Stromal cell of bone marrow (primary cell): ENCODE measurements at regions not wholly inside any gene's neighbourhood (a gene's known extent, or its start where the extent isn't known, plus 50 kb on each side); places are given as distances from the start of the nearest gene placed in this dataset.

Source experiments
- DNase-seq: peaks from one replicate; pipeline ENCODE4 v3.0.0-alpha.2; 2012; ENCODE audit warnings: low read depth

DNA sequence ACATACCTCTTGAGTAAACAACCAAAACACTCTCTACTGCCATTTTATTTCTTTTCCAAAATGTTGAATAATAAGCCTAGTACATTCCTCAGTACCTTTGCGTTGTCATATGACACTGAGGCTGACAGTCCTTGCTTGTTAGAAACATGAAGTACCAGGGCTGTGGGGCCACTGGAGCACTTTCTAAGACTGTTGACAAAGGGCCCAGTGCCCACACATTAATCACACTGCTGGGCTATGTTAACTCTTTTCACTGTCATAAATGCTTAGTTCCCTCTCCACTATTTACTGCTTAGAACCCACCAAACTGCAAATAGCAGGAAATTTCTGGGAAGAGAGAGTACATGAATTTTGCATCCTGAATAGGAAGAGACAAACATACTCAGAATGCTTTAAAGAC, 57.1 kb downstream of the FAM47B start:
- no peak for DNase-seq

DNA sequence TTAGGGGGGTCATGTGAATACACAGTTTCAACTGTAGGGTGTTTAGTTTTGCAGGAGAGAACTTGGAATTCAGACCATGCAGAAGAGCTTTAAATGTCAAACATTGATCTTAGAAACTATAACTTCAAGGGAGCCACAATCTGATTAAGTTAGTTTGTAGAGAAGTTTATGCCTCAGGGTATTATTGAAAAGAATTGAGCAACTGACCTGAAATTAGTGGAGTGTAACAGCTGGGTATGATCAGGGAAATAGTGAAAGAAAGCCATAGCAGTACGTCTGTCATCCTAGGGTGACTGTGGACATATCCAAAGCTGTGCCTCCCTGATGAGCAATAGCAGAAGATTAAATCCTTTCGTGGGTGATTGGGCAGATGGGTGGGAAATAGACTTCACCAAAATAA, 63.8 kb downstream of the FAM47B start:
- DNase-seq, result no peak

DNA sequence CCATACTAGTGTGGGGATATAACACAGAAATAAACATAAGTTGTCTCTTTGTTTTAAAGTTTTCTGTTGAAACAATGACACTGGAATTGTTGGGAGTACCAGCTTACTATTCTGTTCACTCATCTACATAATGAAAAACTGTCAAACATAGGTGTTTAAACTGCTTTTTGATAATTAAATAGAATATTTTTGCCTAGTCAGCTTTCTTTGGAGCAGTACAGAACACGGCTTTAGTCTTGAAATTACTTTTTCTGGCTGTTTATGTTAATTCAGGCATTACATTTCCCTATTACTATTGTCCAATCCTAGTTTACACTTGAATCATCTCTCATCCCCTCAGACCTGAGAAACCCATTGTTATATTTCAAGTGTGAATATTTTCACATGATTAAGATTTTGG, 73.0 kb downstream of the FAM47B start:
- no peak for DNase-seq

DNA sequence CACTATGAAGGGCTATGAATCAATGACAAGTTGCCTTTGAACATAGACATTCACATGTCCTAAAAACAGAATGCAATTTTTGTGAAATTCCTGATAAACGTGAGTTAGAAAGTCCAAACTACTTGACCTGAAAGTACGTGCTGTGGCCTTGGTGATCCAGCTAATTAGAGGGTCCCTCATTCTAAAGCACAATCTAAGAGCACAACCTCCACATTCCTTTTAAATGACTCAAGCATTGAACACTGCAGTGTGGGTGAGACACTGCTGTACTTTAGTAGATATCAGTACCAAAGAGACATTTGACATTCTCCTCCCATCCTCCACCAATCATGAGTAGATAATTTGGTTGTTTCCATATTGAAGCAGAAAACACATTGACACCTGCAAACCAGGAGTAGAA, 73.5 kb downstream of the FAM47B start:
- DNase-seq, result no peak

DNA sequence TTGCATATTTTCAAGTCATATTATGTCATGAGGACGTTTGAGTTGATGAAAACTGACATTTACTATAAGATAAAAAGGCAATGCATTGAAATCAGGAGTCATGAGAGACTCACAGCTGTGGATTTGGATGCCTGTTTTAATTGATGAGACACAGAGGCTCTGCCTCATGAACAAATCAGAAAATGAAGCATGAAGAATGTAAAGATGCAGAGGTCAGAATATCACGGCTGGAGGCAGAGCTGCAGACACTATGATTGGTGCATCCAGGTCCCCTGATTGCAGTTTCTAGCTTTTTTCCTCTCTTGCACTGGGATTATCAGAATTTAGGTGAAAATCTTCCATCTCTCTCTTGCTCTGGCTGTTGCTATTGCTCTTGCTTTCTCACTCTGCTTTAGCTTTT, 74.7 kb downstream of the FAM47B start:
- DNase-seq, result no peak

DNA sequence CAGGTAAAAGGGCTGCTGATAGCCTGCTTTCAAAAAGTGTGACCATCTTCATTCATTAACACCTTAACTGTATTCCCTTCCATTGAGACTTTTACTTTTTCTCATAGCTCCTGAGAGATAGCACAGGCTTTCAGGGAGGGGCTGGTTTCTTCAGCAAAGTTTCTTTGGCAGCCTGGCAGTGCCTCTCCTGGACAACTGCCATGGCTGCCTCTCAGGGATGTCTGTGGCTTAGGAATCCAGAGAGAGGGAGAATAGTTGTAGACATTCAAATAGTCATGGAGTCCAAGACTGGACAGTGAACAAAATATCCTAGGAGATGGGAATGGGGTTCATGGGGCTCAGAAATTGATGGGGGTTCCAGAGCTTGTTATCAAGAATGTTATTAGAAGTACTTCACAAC, 81.1 kb downstream of the FAM47B start:
- DNase-seq, result no peak

DNA sequence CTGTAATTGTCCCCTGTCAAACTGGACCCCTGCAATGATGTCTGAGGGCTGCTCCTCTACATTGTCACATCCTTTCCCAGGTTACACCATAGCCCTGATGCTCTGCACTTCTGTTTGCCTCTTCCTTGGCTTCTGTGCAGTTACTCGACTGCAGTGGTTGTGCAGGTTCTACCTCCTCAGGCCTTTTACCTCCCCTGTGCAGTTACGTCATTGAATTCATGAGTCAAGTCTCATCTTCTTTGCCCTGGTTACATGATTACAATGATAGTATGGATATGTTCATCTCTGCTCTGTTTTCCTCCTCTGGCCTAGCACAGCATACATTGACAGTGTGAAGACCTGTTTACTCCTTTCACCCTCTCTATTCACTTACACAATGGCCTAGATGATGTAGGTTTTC, 83.2 kb downstream of the FAM47B start:
- DNase-seq, result no peak

DNA sequence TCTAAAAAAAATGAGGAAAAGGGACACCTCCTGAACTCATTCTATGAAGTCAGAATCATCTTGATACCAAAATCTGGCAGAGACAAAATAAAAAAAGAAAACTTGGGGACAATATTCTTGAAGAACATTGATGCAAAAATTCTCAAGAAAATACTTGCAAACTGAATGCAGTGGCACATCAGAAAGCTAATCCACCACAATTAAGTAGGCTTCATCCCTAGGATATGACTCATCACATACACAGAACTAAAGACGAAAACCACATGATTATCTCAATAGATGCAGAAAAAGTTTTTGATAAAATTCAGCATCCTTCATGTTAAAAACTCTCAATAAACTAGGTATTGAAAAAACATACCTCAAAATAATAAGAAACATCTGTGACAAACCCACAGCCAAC, 98.3 kb downstream of the FAM47B start:
- no peak for DNase-seq

DNA sequence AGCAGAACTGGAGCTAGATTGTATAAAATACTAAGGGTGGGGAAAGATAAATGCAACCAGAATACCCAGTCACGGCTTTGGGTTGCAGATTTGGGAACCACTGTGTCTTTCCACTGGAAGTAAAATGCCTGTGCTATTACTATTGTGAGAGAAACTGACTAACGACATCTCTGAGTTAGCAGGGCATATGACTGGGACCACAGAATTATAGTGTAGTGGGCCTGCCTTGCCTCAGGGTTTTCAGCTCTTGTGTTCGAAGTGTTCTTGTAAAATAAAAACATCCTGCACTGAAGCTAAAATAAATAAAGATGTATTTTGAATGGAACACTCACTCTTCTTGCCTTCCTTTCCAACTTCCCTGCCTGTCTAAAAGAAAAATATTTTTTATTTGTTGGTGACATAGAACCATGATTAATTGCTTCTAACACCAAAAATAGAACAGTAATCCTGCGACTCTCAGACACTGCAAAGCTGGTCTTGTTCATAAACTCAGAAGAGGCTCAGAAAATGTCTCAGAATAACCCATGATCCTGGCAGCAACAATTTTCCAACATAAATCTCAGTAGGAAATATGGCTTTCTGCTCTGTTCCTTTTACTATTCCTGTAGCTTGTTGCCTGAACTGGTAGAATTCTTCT, 104.2 kb downstream of the FAM47B start:
- no peak for DNase-seq

DNA sequence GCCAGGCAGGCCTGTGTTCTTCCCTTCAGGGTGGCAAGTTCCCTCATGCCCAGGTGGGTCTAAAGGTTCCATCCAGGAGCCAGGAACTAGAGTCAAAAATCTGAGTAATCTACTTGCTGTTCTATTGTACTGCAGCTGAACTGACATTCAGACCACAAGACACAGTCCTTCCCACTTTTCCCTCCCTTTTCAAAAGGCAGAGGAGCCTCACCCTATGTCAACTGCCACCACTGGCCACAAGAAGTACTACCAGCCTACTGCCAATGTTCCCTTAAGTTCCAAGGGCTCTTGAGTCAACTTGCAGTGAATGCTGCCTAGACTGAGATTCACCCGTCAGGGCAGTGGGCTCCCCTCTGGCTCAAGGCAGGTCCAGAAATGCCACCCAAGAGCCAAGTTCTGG, 133.5 kb downstream of the FAM47B start:
- no peak for DNase-seq

DNA sequence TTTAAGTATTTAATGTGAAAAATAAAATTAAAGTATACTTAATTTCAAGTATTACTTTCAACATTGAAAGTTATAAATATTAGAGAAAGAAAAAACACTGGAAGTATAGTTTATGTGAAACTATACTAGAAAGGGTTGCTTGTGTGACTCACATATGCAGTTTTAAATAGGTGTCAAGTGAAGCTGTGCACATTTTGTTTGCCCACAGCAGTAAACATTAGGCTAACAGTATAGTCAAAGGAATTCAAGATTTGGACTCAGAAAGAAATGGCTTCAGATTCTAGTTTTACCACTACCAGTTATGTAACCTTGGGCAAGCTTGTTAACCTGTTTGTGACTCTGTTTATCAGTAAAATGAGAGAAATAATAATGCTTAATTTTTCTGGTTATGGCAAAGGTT, 148.2 kb downstream of the FAM47B start:
- no peak for DNase-seq

DNA sequence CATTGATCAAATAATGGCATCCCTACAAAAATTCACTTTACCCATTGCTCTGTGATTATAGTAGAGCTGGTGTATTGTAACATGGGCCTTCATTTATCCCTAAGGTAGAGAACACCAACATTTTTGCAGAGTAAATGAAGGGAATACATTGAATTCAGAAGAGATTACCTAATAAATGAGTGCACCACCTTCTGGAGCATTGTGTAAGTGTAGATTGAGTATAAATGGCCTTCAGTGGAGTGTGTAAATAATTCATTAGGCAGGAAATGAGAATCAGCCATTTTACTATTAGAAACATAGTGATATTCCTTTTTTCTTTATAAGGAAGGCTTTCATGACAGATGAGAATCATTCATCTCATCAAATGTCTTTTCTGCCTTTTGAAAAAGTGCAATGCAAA, 155.8 kb downstream of the FAM47B start:
- DNase-seq, result no peak

DNA sequence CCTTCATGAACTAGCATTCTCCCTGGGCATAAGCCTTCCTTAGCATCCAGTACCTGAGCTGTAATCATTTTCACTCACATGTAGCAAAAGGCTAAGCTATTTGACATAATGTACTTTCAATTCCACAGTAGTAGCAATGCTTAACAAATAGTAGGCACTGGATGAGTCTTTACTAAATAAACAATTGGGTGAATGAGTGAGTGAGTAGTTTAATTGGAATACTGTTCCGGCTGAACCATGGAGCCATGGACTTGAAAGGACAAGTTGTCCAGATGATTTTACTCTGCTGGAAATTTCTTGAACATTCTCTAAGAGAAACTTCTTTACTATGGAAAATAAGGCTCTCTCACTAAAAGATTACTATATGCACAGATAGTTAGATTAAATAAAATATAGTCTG, 159.3 kb downstream of the FAM47B start:
- no peak for DNase-seq

DNA sequence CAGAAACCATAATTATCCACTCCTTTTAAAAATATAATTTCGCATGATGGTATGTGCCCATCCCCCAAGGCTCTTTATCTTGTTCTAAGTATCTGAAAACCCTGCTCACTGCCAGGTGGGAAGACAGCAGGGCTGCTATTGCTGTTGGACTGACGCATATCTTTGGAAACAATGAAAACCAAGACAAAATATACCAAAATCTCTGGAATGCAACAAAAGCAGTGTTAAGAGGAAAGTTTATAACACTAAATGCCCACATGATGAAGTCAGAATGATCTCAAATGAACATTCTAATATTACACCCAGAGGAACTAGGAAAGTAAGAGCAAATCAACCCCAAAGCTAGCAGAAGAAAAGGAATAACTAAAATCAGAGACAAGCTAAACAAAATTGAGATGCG, 162.0 kb downstream of the FAM47B start:
- no peak for DNase-seq

DNA sequence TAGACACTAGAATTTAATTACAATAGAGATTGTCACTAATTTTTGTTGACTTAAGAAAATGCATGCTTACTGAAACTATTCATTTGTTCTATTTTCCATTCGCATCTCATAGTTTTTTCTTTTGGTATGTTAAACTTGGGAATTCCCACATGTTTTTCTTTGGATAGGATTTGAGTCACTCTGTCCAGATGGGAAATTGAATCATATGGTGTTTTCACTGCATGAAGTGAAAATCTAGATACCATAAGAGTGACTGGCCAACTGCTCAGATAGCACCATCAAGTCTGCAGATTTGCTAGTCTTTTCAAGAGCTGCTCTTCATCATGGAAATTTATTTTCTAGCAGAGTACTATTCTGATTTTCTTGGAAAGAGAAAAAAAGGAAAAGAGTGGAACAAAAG, 172.6 kb downstream of the FAM47B start:
- DNase-seq, result peak; percentile 68

DNA sequence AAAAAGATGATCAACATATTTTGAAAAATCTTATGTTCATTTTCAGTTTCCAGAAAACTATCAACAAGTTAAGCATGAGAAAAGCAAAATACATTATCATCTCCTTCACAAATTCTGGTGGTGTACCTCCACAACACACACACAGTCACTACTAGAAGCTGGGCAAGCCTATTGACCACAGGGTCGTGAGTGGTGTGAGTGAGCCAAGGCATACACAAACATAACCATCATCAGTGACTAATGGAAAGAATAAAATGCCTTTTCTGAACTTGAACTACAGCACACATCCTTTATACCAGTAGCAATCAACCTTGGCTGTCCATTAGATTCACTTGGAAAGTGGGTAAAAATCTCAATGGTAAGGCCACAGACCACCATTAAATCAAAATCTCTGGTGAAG, 180.2 kb downstream of the FAM47B start:
- peak; percentile 38 for DNase-seq

DNA sequence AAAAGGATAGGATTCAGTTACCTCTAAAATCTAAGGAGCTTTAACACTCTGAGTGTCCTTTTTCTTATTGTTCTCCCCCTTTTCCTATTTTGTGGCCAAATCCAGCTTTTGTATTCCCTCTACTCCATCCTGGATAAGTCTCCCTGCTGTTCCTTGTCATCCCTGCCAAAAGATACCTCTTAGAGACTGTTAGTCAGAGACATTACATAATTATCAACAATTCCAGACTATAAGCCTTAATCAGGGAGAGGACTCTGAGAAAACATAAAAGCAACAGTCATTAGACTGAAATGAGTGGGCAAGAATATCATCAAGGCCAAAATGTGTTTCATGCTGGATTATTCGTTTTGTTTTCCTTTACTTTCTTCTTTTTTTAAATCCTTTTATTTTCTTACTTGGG, 206.9 kb downstream of the FAM47B start:
- no peak for DNase-seq

DNA sequence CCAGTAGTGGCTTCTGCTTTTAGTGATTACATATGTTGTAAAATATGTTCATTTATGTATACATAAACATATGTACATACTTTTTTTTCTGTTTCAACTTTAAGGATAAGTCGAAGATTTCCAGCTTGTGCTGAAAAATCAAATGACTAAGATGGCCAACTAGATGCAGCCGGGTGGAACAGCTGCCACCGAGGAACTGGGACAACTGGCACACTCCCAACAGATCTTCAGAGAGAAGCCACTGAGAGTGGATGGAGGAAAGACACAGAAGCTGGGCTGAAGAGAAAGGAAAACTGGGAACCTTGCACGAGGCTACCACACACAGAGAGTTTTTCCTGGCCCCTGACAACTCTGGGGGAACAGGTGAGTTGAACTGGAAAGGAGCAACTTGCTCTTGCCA, 207.5 kb downstream of the FAM47B start:
- no peak for DNase-seq

DNA sequence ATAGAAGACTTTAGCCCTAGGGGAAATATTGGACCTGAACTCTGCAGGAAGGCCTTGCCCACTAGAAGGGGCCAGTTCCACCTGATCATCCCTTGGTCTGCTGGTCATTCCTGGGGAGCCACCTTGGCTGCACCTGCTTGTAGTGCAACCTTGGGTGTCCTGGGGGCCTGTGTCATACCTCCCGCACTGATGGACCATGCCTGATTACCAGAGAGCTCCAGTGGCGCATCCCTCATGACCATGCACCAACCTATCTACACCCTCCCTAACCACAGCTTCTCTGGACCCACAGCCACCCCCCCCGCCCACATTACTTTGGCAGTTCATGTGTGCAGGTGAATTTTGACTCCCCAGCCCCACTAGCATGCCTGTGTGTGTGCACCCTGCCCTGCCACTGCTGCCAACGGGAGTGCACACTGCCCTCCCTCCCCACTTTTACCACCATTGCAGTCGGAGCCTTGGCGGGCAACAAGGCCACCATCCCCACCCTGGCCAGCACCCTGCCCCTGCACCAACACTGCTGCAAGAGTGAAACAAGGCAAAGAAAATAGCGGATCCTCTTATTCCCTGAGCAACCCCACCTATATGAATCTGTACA, 208.1 kb downstream of the FAM47B start:
- no peak for DNase-seq

DNA sequence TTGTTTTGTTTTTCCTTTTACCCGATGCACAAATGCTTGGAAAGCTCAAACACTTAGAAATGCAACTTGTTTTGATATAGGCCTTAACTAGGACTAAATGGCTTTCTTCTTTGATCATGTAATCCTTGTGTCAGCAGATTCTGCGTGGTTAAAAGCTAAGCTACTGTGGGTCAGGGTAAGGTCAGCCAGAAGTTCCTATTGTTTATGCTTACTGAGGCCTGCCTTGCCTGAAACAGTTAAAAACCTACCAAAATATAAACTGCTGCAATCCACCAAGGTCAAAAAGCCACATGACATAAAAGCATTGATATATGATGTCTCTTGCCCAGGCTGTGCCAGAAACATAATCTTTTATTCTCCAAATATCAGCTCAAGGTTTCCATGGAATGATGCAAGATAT, 223.4 kb downstream of the FAM47B start:
- no peak for DNase-seq
